ENCODE measurements at regions not wholly inside any gene's neighbourhood (a gene's known extent, or its start where the extent isn't known, plus 50 kb on each side); places are given as distances from the start of the nearest gene placed in this dataset.

GRCh38 chr6:29999416-29999815, 57.1 kb downstream of the HLA-A start:
- no peak for DNase-seq

GRCh38 chr6:30000156-30000791, 57.9 kb downstream of the HLA-A start:
- DNase-seq: no peak

- peak; percentile 16 for DNase-seq
Measured at GRCh38 chr6:30002871-30003270, 58.2 kb upstream of the POLR1H start.

GRCh38 chr6:30005482-30005881, 55.6 kb upstream of the POLR1H start:
- no peak for DNase-seq

GRCh38 chr6:30006170-30007131, 54.6 kb upstream of the POLR1H start:
- no peak for DNase-seq

GRCh38 chr6:30007132-30007764, 53.8 kb upstream of the POLR1H start:
- no peak for DNase-seq

GRCh38 chr6:30009113-30009512, 52.0 kb upstream of the POLR1H start:
- DNase-seq: no peak

All from fibroblast of skin of right biceps (primary cell).